ENCODE measurements at regions not wholly inside any gene's neighbourhood (a gene's known extent, or its start where the extent isn't known, plus 50 kb on each side); places are given as distances from the start of the nearest gene placed in this dataset.

DNA sequence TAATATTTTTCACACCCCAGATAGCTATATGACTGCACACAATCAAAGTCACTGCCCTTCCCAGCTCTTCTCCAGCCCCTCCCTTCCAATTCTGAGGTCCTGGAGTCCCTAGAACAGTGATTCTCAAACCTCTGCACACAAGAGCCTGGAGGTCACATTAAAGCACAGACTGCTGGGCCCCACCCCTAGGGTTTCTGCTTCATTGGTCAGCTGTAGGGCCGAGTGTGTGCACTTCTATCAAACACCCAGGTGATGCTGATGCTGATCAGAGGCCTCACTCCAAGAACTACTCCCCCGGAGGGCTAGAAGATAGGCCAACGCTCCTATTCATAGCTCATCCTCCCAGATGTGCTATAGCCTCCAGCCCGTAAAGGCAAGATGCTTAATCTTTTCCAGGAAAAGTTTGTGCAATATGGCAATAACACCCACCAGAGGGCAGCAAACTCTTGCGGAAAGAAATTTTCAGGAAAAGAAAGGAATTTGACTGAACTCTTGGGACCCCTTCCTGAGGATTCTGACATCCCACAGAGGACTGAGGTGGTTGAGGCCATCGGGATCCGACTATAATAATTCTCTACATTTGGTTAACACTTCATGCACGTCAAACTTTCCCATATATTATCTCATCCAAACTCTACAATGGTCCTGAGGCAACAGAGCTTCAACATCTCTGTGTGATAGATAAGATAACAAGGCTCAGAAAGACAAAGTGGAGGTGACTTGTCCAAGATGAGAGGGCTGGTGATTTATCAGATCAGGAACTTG, 194.2 kb upstream of the PKDCC start:
- no peak for FAIRE-seq
- TF ChIP-seq, protein P1, sequence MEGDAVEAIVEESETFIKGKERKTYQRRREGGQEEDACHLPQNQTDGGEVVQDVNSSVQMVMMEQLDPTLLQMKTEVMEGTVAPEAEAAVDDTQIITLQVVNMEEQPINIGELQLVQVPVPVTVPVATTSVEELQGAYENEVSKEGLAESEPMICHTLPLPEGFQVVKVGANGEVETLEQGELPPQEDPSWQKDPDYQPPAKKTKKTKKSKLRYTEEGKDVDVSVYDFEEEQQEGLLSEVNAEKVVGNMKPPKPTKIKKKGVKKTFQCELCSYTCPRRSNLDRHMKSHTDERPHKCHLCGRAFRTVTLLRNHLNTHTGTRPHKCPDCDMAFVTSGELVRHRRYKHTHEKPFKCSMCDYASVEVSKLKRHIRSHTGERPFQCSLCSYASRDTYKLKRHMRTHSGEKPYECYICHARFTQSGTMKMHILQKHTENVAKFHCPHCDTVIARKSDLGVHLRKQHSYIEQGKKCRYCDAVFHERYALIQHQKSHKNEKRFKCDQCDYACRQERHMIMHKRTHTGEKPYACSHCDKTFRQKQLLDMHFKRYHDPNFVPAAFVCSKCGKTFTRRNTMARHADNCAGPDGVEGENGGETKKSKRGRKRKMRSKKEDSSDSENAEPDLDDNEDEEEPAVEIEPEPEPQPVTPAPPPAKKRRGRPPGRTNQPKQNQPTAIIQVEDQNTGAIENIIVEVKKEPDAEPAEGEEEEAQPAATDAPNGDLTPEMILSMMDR (IDR thresholded peaks at IDR 0.05; ENCODE audit: insufficient read depth, missing control alignments), result peak; percentile 81

DNA sequence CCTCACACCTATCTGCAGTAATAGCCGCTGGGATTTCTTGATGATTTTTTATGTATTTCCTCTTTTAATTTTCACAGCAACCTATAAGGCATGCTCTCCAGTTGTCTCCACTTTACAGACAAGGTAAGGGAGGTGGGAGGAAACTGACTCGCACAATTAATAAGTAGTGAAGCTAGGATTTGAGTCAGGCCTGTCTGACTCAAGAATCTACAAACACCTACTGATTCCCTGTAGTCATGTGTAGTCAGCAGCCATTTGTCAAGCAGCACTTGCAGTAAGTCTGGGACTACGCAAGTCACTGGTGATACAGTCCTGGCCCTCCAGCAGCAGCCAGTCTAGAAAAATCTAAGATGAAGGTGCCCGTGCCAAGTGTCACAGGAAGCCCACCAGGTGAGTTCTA, 193.6 kb upstream of the PKDCC start:
- FAIRE-seq (no peak), DNase-seq (ENCODE audit: insufficient read length, low spot score) (no peak)
- TF ChIP-seq, protein P1 (IDR thresholded peaks at IDR 0.05; ENCODE audit: insufficient read depth, missing control alignments), result no peak

More for the DNA sequence above, 194.2 kb upstream of the PKDCC start:
- DNase-seq (ENCODE audit: insufficient read length, low spot score), result peak; percentile 26

DNA sequence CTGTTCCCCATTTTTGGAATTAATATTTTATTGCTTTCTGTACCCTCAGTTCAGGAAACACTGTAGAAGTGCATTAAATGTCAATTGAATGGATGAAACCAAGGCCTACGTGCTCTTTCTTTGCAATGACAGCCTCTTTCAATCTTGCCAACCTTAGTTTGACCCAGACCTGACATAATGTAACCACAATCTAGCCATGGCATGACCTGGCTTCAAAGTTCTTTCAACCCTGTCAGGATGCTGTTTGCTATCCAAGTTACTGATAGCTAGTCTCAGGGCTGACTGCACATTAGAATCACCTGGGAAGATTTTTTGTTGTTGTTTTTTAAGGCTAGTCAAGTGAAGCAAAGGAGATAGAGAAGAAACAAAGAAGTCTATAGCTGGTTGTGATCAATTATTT, 190.9 kb upstream of the PKDCC start:
- DNase-seq (ENCODE audit: insufficient read length, low spot score) (no peak), FAIRE-seq (no peak)
- TF ChIP-seq, protein P1 (IDR thresholded peaks at IDR 0.05; ENCODE audit: insufficient read depth, missing control alignments), result no peak

DNA sequence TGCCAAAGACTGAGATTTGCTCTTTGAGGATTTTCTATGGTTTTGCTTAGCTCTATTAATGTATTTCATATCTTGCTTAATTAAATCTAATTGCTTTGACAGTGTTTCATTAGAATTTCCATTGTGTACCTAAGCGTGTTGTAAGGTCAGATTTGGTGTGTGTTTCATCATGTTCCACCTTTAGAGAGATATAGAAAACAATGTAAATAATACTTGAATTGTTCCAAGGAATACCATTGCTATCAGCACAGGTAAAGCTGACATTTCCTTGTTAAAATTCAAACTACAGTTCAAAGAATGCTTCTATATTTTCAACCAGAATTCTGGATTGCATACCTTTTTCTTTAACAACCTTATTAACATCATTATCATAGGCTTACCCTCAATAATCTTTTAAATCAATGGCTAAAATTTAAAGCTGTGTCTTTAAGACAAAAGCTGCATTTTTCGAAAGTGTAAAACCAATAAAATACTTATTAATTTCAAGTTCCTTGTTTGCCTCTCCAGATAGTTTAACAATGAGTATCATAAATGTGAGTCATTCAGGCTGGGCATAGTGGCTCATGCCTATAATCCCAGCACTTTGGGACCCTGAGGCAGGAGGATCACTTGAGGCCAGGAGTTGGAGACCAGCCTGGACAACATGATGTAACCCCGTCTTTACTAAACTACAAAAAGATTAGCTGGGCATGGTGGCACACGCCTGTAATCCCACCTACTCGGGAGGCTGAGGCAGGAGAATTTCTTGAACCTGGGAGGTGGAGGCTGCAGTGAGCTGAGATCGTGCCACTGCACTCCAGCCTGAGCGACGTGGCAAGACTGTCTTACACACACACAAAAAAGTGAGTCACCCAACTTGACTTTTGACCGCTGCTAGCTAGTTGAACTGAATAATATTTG, 188.0 kb upstream of the PKDCC start:
- FAIRE-seq (no peak), DNase-seq (ENCODE audit: insufficient read length, low spot score) (no peak)
- TF ChIP-seq, protein P1 (IDR thresholded peaks at IDR 0.05; ENCODE audit: insufficient read depth, missing control alignments), result no peak

DNA sequence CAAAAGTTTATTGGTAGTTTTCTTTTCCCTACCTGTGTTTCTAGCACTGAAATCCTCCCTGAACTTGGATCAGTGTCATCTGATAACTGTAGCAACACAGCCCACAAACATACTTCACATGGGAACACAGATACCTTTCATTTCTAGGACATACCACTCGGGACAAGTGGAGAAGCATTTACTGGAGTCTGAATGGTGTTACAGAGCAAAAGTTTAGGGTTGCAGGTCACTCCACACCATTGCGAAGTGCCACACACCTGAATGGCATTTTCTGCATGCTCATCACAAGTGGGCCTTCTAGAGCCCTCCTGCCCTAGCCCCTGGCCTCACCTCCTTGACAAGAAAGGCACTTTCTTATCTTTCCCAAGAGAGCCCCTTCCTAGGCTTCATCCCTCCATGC, 184.8 kb upstream of the PKDCC start:
- DNase-seq (ENCODE audit: insufficient read length, low spot score) (no peak), FAIRE-seq (no peak)
- TF ChIP-seq, protein P1 (IDR thresholded peaks at IDR 0.05; ENCODE audit: insufficient read depth, missing control alignments), result no peak

DNA sequence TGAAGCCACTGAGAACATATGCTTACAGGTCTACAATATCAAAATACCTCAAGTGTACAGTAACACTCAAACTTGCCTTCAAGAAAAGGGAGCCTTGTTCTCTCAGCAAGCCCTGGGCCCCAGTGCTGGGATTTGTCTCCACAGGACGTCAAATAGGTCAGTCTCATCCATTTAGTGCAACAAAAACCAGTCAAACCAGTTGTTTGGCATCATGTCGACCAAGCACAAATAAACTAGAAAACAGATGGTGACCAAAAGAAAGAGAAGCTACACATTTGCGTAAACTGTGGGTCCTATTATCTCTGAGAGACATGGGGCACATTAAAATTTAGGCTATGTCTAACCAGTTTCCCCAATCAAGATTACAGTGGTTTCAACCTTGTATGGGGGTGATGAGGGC, 182.6 kb upstream of the PKDCC start:
- FAIRE-seq (no peak), DNase-seq (ENCODE audit: insufficient read length, low spot score) (no peak)
- TF ChIP-seq, protein P1 (IDR thresholded peaks at IDR 0.05; ENCODE audit: insufficient read depth, missing control alignments), result no peak

Data from D721Med (cell line).